Ovary (tissue), 7 donors: ENCODE measurements at regions not wholly inside any gene's neighbourhood (a gene's known extent, or its start where the extent isn't known, plus 50 kb on each side); places are given as distances from the start of the nearest gene placed in this dataset.

Experiments used
- DNase-seq, 5 donors: peaks; one replicate each; pipeline ENCODE4 v3.0.0-alpha.2; 2019 to 2020
- H3K27ac ChIP-seq, 2 donors: fragments of 200-600 bp; one replicate each; pipeline versions ENCODE4 v1.5.1 to v1.8.0; 2019 to 2022
- H3K27me3 ChIP-seq: fragments of 200-600 bp; one replicate; pipeline ENCODE4 v1.8.0; 2022
- H3K36me3 ChIP-seq: fragments of 200-600 bp; sonication (generic); one replicate; pipeline ENCODE4 v1.5.1; 2019
- H3K4me1 ChIP-seq: one replicate; pipeline ENCODE4 v1.8.1; 2013; ENCODE audit warnings: mild to moderate bottlenecking, moderate library complexity; ENCODE audit not compliant: insufficient read depth
- H3K4me3 ChIP-seq: fragments of 200-600 bp; sonication (generic); one replicate; pipeline ENCODE4 v1.5.1; 2017
- H3K9me3 ChIP-seq, 2 donors: fragments of 200-600 bp in 1 of 2; sonication (generic) in 1 of 2; one replicate each; pipeline versions ENCODE4 v1.5.1 to v1.8.1; 2013 to 2019; ENCODE audit warnings: mild to moderate bottlenecking in 1 of 2, moderate library complexity in 1 of 2
- EP300 ChIP-seq: sonication (generic); formaldehyde crosslinking; IDR thresholded peaks from one replicate; pipeline ENCODE4 v1.6.1; 2017; ENCODE audit warnings: antibody characterized with exemption
- POLR2A ChIP-seq: fragments of 450-650 bp; IDR thresholded peaks from one replicate; pipeline ENCODE4 v1.6.1; 2017; ENCODE audit warnings: antibody characterized with exemption, mild to moderate bottlenecking, moderate library complexity
- WGBS, 3 donors: extraction: QIAGEN DNeasy Blood & Tissue Kit in 1 of 3; methylation state at CpG; one replicate each; pipeline versions ENCODE4 v1.1.5 to v1.1.7; 2013 to 2017; 5-methylcytosine and 5-hydroxymethylcytosine counted together
- intact Hi-C, 4 donors: fragments of 100-400 bp; cut with DNase I; formaldehyde crosslinking; loops; one replicate each; pipeline versions ENCODE4 v1.11.0 to v1.15.1; 2022 to 2023
- TF ChIP-seq, protein P1 (sequence below), 3 donors: fragments of 450-650 bp in 2 of 3; fragments of 200-600 bp in 1 of 3; IDR thresholded peaks; one replicate each; pipeline versions ENCODE4 v1.5.1 to v1.8.0; 2016 to 2022; ENCODE audit warnings: antibody characterized with exemption in 3 of 3, mild to moderate bottlenecking in 1 of 3
- donor health status: DM: no; HTN: no; CAD: no; lungs with moderate emphysema.
- donor health status: DM: no; HTN: no; CAD: no.
- donor health status: Bipolar disorder and iron deficiency.
- donor health status: DM: no; HTN: no; CAD: no.
- donor health status: DM: yes; HTN: yes; CAD: no.

DNA sequence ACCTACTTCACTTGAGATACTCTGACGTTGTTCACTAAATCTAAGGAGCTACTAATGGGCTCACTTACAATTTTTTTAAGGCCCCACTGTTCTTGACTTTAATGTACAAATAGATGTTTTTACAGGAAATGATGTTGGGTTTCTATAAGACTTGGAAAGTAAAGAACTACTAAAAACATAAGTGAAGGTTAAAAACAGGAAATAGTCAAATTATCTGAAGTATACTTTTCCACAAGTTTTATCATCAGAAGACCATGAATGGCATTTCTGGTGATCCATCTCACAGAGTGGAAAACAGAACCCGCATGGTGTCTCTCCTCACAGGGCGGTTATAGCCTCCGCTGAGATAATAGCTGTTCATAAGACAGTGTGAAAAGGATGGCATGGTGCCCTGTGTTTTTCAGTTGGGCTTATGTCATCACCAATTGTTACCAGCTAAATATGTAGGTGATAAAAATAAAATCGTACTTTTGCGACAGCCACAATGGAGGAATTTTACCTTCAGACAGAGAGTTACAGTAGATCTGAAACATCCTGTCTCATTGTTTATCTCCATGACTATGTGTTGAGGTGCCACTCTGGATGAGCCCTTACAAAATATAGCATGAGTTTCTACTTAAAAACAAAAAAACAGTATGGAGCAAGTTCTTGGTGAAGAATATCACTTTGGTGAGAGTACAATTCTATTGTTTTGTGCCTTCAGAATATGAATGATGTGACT is 462.4 kb downstream of the RAP2B start:
- no peaks in the 10 kb centered on the region for H3K36me3 ChIP-seq
- intact Hi-C loops, result no loop called here
- WGBS, 3 donors, result 88 to 89% (median 89%) methylated on average over 6 of the region's 6 CpGs

GRCh38 chr3:153625506-153625905 is 463.5 kb downstream of the RAP2B start:
- 77 to 92% (median 79%) methylated on average over 3 of the region's 3 CpGs for WGBS, 3 donors
- DNase-seq, result no peak
- H3K36me3 ChIP-seq, result no peaks in the 10 kb centered on the region
- H3K4me1 ChIP-seq, result no peaks in the 10 kb centered on the region
- H3K27me3 ChIP-seq, result no peaks in the 10 kb centered on the region
- H3K9me3 ChIP-seq, result no peaks in the 10 kb centered on the region
- H3K4me3 ChIP-seq, result no peak overlapping the region
- no peak overlapping the region for H3K27ac ChIP-seq
- intact Hi-C loops, result no loop called here
- no peak for TF ChIP-seq EP300
- TF ChIP-seq POLR2A, result no peak
- TF ChIP-seq, protein P1, sequence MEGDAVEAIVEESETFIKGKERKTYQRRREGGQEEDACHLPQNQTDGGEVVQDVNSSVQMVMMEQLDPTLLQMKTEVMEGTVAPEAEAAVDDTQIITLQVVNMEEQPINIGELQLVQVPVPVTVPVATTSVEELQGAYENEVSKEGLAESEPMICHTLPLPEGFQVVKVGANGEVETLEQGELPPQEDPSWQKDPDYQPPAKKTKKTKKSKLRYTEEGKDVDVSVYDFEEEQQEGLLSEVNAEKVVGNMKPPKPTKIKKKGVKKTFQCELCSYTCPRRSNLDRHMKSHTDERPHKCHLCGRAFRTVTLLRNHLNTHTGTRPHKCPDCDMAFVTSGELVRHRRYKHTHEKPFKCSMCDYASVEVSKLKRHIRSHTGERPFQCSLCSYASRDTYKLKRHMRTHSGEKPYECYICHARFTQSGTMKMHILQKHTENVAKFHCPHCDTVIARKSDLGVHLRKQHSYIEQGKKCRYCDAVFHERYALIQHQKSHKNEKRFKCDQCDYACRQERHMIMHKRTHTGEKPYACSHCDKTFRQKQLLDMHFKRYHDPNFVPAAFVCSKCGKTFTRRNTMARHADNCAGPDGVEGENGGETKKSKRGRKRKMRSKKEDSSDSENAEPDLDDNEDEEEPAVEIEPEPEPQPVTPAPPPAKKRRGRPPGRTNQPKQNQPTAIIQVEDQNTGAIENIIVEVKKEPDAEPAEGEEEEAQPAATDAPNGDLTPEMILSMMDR (IDR thresholded peaks at IDR 0.05), result no peak

More for the DNA sequence above, 462.4 kb downstream of the RAP2B start:
- TF ChIP-seq POLR2A (no peak), EP300 (no peak)
- TF ChIP-seq, protein P1 (IDR thresholded peaks at IDR 0.05), result no peak
- Histone ChIP-seq H3K4me1 (no peaks in the 10 kb centered on the region), H3K27me3 (no peaks in the 10 kb centered on the region), H3K27ac (no peak overlapping the region), H3K4me3 (no peak overlapping the region), H3K9me3 (no peaks in the 10 kb centered on the region)
- DNase-seq, result no peak

- WGBS, 3 donors, result 84 to 93% (median 85%) methylated on average over 2 of the region's 2 CpGs
- H3K9me3 ChIP-seq, result no peaks in the 10 kb centered on the region
- TF ChIP-seq EP300 (no peak), POLR2A (no peak)
- TF ChIP-seq, protein P1 (IDR thresholded peaks at IDR 0.05), result no peak
- H3K4me3 ChIP-seq, result no peak overlapping the region
- intact Hi-C loops, result no loop called here
- H3K27ac ChIP-seq, result no peak overlapping the region
- no peaks in the 10 kb centered on the region for H3K36me3 ChIP-seq
- H3K27me3 ChIP-seq, result no peaks in the 10 kb centered on the region
- no peak for DNase-seq
- H3K4me1 ChIP-seq, result no peaks in the 10 kb centered on the region
These were observed 464.1 kb downstream of the RAP2B start for GRCh38 chr3:153626158-153626557.

DNA sequence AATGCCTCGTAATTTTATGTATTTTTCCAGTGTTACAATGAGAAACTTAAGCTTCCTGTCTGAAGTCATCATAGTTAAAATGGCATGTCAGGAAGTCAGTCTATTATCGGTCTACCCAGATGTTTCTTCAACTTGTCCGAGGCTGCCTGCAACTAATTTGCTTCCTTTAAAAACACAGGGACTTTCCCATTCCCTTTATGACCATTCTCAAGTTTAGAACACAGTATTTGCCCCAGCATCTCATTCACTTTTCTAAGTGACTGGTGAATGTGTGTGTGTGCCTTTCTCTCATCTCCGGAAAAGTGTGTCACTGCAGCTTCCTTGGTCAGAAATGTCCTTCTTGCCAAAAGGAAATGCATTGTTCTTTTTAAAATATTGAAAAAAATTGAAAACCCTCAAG is 466.6 kb downstream of the RAP2B start:
- Histone ChIP-seq H3K4me1 (no peaks in the 10 kb centered on the region), H3K27ac (no peak overlapping the region), H3K36me3 (no peaks in the 10 kb centered on the region), H3K4me3 (no peak overlapping the region), H3K9me3 (no peaks in the 10 kb centered on the region), H3K27me3 (no peaks in the 10 kb centered on the region)
- intact Hi-C loops, result no loop called here
- TF ChIP-seq POLR2A (no peak), EP300 (no peak)
- TF ChIP-seq, protein P1 (IDR thresholded peaks at IDR 0.05), result no peak
- DNase-seq, result no peak
- 72 to 76% (median 75%) methylated on average over 4 of the region's 4 CpGs for WGBS, 3 donors
